GM23338 (cell line): ENCODE measurements at regions not wholly inside any gene's neighbourhood (a gene's known extent, or its start where the extent isn't known, plus 50 kb on each side); places are given as distances from the start of the nearest gene placed in this dataset.

Experiments used
- ATAC-seq: fragments of 200-7000 bp; cut with Tn5 transposase; 3 replicates; pipeline ENCODE4 v1.9.1; 2020
- DNase-seq: peaks from one replicate; pipeline ENCODE4 v3.0.0-alpha.2; 2015; ENCODE audit warnings: low spot score
- H2AFZ ChIP-seq: fragments of 200-600 bp; sonication (generic); 2 replicates; pipeline ENCODE4 v1.8.0; 2016; ENCODE audit warnings: antibody characterized with exemption, mild to moderate bottlenecking, moderate library complexity
- H3F3A ChIP-seq: fragments of 200-600 bp; sonication (generic); replicated peaks from 2 replicates; pipeline ENCODE4 v1.8.0; 2017; ENCODE audit warnings: antibody characterized with exemption, mixed run types, low read depth
- H3K27ac ChIP-seq: fragments of 200-600 bp; sonication (generic); 2 replicates; pipeline ENCODE4 v1.6.1; 2016; ENCODE audit warnings: low read depth
- H3K27me3 ChIP-seq: fragments of 200-600 bp; sonication (generic); 2 replicates; pipeline ENCODE4 v1.8.0; 2016; ENCODE audit warnings: mild to moderate bottlenecking, mixed run types, moderate library complexity; ENCODE audit not compliant: insufficient read depth
- H3K36me3 ChIP-seq: fragments of 200-600 bp; sonication (generic); 2 replicates; pipeline ENCODE4 v1.8.0; 2016; ENCODE audit warnings: mild to moderate bottlenecking; ENCODE audit not compliant: insufficient read depth
- H3K4me1 ChIP-seq: fragments of 200-600 bp; sonication (generic); 2 replicates; pipeline ENCODE4 v1.8.0; 2016; ENCODE audit warnings: mild to moderate bottlenecking, moderate library complexity; ENCODE audit not compliant: insufficient read depth
- H3K4me2 ChIP-seq: fragments of 200-600 bp; sonication (generic); 2 replicates; pipeline ENCODE4 v1.7.1; 2017; ENCODE audit warnings: mixed run types
- H3K4me3 ChIP-seq: fragments of 200-600 bp; sonication (generic); 2 replicates; pipeline ENCODE4 v1.6.1; 2016; ENCODE audit warnings: mixed run types
- H3K79me2 ChIP-seq: fragments of 200-600 bp; sonication (generic); replicated peaks from 2 replicates; pipeline ENCODE4 v1.8.0; 2017; ENCODE audit warnings: mild to moderate bottlenecking; ENCODE audit not compliant: insufficient read depth
- H3K9me2 ChIP-seq: fragments of 200-600 bp; sonication (generic); 2 replicates; pipeline ENCODE4 v1.8.0; 2017; ENCODE audit not compliant: insufficient read depth
- H4K20me1 ChIP-seq: fragments of 200-600 bp; sonication (generic); replicated peaks from 2 replicates; pipeline ENCODE4 v1.8.0; 2017; ENCODE audit warnings: mild to moderate bottlenecking; ENCODE audit not compliant: insufficient read depth
- H3K27ac Mint-ChIP-seq: 2 replicates; pipeline ENCODE4 v1.8.0; 2020; ENCODE audit warnings: inconsistent platforms, mild to moderate bottlenecking, moderate library complexity, mixed read lengths
- H3K27me3 Mint-ChIP-seq: 3 replicates; pipeline ENCODE4 v1.8.0; 2022; ENCODE audit warnings: low read depth, mild to moderate bottlenecking, moderate library complexity, mixed read lengths, inconsistent platforms; ENCODE audit not compliant: insufficient read depth, poor library complexity
- H3K36me3 Mint-ChIP-seq: 3 replicates; pipeline ENCODE4 v1.8.0; 2021; ENCODE audit warnings: low read depth, mild to moderate bottlenecking, inconsistent platforms, moderate library complexity, mixed read lengths
- H3K4me1 Mint-ChIP-seq: 3 replicates; pipeline ENCODE4 v1.8.0; 2020; ENCODE audit warnings: mild to moderate bottlenecking, inconsistent platforms, mixed read lengths
- H3K4me3 Mint-ChIP-seq: 3 replicates; pipeline ENCODE4 v1.8.0; 2021; ENCODE audit warnings: moderate library complexity, mild to moderate bottlenecking, inconsistent platforms, mixed read lengths
- H3K9me3 Mint-ChIP-seq: 3 replicates; pipeline ENCODE4 v1.8.0; 2020; ENCODE audit warnings: moderate library complexity, mild to moderate bottlenecking, inconsistent platforms, mixed read lengths
- CTCF ChIP-seq, 2 experiments: fragments of 200-600 bp in 1 of 2; sonication (generic) in 1 of 2; conservative IDR thresholded peaks; 2 replicates each; pipeline versions ENCODE4 v1.5.1 to v1.6.1; 2016 to 2017; ENCODE audit warnings: antibody characterized with exemption in 2 of 2, low read depth in 2 of 2, mild to moderate bottlenecking in 2 of 2, moderate library complexity in 1 of 2
- ETS1 ChIP-seq: IDR thresholded peaks from 2 replicates; pipeline ENCODE4 v1.6.1; 2016; ENCODE audit warnings: antibody characterized with exemption
- EZH2 ChIP-seq: fragments of 200-600 bp; sonication (generic); IDR thresholded peaks from one replicate; pipeline ENCODE4 v1.8.0; 2017; ENCODE audit warnings: antibody characterized with exemption, mild to moderate bottlenecking, low read depth; ENCODE audit not compliant: unreplicated experiment
- EZH2phosphoT487 ChIP-seq: fragments of 200-600 bp; sonication (generic); IDR thresholded peaks from one replicate; pipeline ENCODE4 v1.8.1; 2018; ENCODE audit warnings: antibody characterized with exemption; ENCODE audit not compliant: unreplicated experiment
- JUNB ChIP-seq: IDR thresholded peaks from one replicate; pipeline ENCODE4 v1.6.1; 2016; ENCODE audit warnings: antibody characterized with exemption; ENCODE audit not compliant: unreplicated experiment
- POLR2AphosphoS5 ChIP-seq: IDR thresholded peaks from 2 replicates; pipeline ENCODE4 v1.6.1; 2016; ENCODE audit warnings: antibody characterized with exemption, low read depth
- ZNF462 ChIP-seq: fragments of 250-450 bp; sonication (Bioruptor Pico); IDR thresholded peaks from 2 replicates; pipeline ENCODE4 v1.5.0; 2020; ENCODE audit warnings: mild to moderate bottlenecking, moderate library complexity

GRCh38 chr14:34012369-34012768 is 61.5 kb upstream of the EGLN3 start (continued):
- TF ChIP-seq ZNF462 (CRISPR knock-in tag) (no peak), EZH2phosphoT487 (no peak)

- Histone ChIP-seq H3F3A (no peaks in the 10 kb centered on the region), H3K4me3 (no peak overlapping the region), H3K27ac (no peak overlapping the region), H3K4me2 (no peak overlapping the region), H3K27me3 (no peaks in the 10 kb centered on the region), H3K36me3 (no peaks in the 10 kb centered on the region), H3K79me2 (no peaks in the 10 kb centered on the region), H2AFZ (no peak overlapping the region), H3K9me2 (peaks cover 13% of the 10 kb centered on the region), H4K20me1 (no peaks in the 10 kb centered on the region), H3K4me1 (peaks cover 21% of the 10 kb centered on the region)
- no peak overlapping the region for H3K4me3 Mint-ChIP-seq
- ATAC-seq (no peak), DNase-seq (no peak)
- no peaks in the 10 kb centered on the region for H3K36me3 Mint-ChIP-seq
- H3K9me3 Mint-ChIP-seq = no peaks in the 10 kb centered on the region
- H3K27me3 Mint-ChIP-seq = peaks cover 2% of the 10 kb centered on the region
- H3K27ac Mint-ChIP-seq = no peak overlapping the region
- peaks cover 13% of the 10 kb centered on the region for H3K4me1 Mint-ChIP-seq
- TF ChIP-seq EZH2 (no peak), ZNF462 (CRISPR knock-in tag) (no peak), ETS1 (no peak), CTCF (conservative IDR thresholded peaks at IDR 0.05; ENCODE audit: low read depth in 2 of 2) (no peak), JUNB (no peak), POLR2AphosphoS5 (no peak)
Observed at GRCh38 chr14:34009956-34010355, 59.1 kb upstream of the EGLN3 start.
